Caki2 (cell line): ENCODE measurements at regions not wholly inside any gene's neighbourhood (a gene's known extent, or its start where the extent isn't known, plus 50 kb on each side); places are given as distances from the start of the nearest gene placed in this dataset.
A peak's percentile ranks its signal among the peaks of the same experiment; 100 is the strongest.
"Not testable (repeated sequence)": the region's sequence is repeated elsewhere in the genome, so short reads cannot be mapped to it uniquely, and the experiment has no call there.

Experiments used
- DNase-seq: peaks from one replicate; pipeline ENCODE4 v3.0.0-alpha.2; 2015; ENCODE audit warnings: low read depth
- in situ Hi-C: cut with HindIII; loops from 2 replicates; pipeline ENCODE4 v1.10.0; 2016; ENCODE audit warnings: low sequenced_read_pairs, low pct_unique_long_range_greater_than_20kb, mixed read lengths

- in situ Hi-C loops, result no loop called here
- no peak for DNase-seq
Observed at GRCh38 chr7:37541810-37542443, 93.3 kb upstream of the ELMO1 start.

- in situ Hi-C loops, result no loop called here
- no peak for DNase-seq
Observed at GRCh38 chr7:37545619-37546534, 97.2 kb upstream of the ELMO1 start.

- no peak for DNase-seq
- in situ Hi-C loops, result no loop called here
Observed at GRCh38 chr7:37546677-37547076, 98.0 kb upstream of the ELMO1 start.

- in situ Hi-C loops, result no loop called here
- no peak for DNase-seq
Observed at GRCh38 chr7:37549076-37549931, 100.6 kb upstream of the ELMO1 start.

GRCh38 chr7:37550426-37550825 lies 101.8 kb upstream of the ELMO1 start:
- no peak for DNase-seq
- in situ Hi-C loops, result no loop called here

GRCh38 chr7:37550872-37551271 lies 102.2 kb upstream of the ELMO1 start:
- in situ Hi-C loops, result no loop called here

GRCh38 chr7:37552030-37552429 lies 103.4 kb upstream of the ELMO1 start:
- in situ Hi-C loops, result no loop called here
- no peak for DNase-seq

More at GRCh38 chr7:37550872-37551271, 102.2 kb upstream of the ELMO1 start:
- no peak for DNase-seq

GRCh38 chr7:37552439-37552838 lies 103.8 kb upstream of the ELMO1 start:
- DNase-seq, in situ Hi-C loops: not testable (repeated sequence)

- in situ Hi-C loops, result no loop called here
- DNase-seq, result no peak
Observed at GRCh38 chr7:37555528-37555927, 106.9 kb upstream of the ELMO1 start.

GRCh38 chr7:37557571-37558209 lies 109.0 kb upstream of the ELMO1 start:
- DNase-seq, result no peak
- in situ Hi-C loops, result no loop called here

- DNase-seq, result no peak
- in situ Hi-C loops, result no loop called here
Observed at GRCh38 chr7:37558320-37559096, 109.8 kb upstream of the ELMO1 start.

- no peak for DNase-seq
- in situ Hi-C loops, result no loop called here
Observed at GRCh38 chr7:37570145-37570544, 113.4 kb upstream of the GPR141 start.

- peak; percentile 30 for DNase-seq
- in situ Hi-C loops, result no loop called here
Observed at GRCh38 chr7:37571806-37572205, 111.8 kb upstream of the GPR141 start.

GRCh38 chr7:37577412-37577811 lies 106.2 kb upstream of the GPR141 start:
- in situ Hi-C loops, result no loop called here
- no peak for DNase-seq

- DNase-seq, result no peak
- in situ Hi-C loops, result no loop called here
Observed at GRCh38 chr7:37577901-37578300, 105.7 kb upstream of the GPR141 start.

- in situ Hi-C loops, result no loop called here
- no peak for DNase-seq
Observed at GRCh38 chr7:37578350-37578749, 105.2 kb upstream of the GPR141 start.

GRCh38 chr7:37580376-37580775 lies 103.2 kb upstream of the GPR141 start:
- no peak for DNase-seq
- in situ Hi-C loops, result no loop called here
